ENCODE measurements at regions not wholly inside any gene's neighbourhood (a gene's known extent, or its start where the extent isn't known, plus 50 kb on each side); places are given as distances from the start of the nearest gene placed in this dataset.

DNA sequence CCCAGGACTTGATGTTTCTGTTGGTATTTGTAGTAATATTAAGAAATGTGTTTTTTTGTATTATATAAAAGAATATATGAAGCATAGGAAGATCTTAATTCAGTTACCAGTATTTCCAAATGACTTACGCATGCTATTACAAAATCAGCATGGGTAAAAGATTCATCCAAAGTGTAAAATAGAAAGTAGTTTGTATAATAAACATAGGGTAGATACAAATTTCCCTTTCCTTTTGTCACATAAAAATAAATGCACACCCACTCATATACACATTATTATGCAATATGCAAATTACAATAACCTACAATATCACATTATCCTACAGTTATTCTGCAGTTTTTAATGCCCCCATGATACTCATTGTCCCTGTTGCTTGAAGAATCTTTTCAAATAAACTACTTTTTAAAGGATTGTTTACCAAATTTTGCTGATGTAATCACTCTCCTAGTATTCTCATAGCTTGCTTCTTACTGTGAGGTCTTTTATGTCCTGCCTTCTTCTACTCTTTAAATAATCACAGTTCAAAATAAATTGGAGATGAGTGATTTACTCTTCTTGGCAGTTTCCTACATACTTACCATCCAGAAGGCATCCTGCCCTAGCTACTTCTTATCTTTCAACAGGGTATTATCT lies 244.0 kb downstream of the CASP12 start:
- no peak overlapping the region for H3K27ac Mint-ChIP-seq
- peaks cover 22% of the 10 kb centered on the region for H3K36me3 Mint-ChIP-seq
- peaks cover 30% of the 10 kb centered on the region for H3K4me1 Mint-ChIP-seq
- POLR2A ChIA-PET = no interaction called here
- peaks cover 16% of the 10 kb centered on the region for H3K9me3 Mint-ChIP-seq
- H3K4me3 Mint-ChIP-seq = no peak overlapping the region
- H3K27me3 Mint-ChIP-seq = no peaks in the 10 kb centered on the region
- DNase-seq = no peak
- no peak for ATAC-seq (ENCODE audit: low read depth)

DNA sequence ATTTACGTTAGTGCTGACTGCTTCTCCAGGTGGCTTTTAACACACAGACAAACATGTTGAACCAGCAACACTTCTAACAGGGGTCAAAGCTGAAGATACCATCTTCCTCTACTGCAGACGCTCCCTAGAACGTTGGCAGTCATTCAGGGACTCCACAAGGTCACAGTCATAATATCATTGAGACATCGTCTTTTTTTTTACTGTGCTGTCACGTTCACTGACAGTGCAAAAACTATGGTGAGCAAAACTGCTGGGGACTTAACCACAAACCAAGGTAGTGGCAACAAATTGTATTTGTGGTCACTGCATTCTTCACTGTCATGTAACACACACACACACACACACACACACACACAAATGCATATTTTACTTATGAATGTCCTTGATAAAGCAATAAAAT lies 244.9 kb downstream of the CASP12 start:
- Mint-ChIP-seq H3K4me1 (peaks cover 33% of the 10 kb centered on the region), H3K36me3 (peaks cover 17% of the 10 kb centered on the region)

DNA sequence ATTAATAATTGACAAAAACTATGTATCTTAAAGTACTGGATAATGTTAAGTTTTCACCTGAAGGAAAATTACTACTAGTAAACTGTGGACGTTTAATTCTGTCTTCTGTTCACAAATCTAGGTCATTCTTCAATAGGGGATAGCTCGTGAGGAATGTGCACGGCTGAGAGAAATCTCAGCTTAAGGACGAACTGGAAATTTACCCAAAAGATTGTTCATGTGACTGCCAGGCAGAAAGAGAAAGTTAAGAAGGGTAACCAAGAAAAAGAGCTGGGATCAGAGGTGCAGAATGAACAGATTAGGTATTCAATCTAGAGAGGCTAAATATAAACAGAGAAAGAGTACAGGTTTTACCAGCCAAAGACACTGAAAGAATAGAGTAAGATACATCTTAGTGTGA lies 245.3 kb downstream of the CASP12 start:
- no peak for ATAC-seq (ENCODE audit: low read depth)
- DNase-seq = no peak
- no peaks in the 10 kb centered on the region for H3K27me3 Mint-ChIP-seq
- no peak overlapping the region for H3K27ac Mint-ChIP-seq
- peaks cover 16% of the 10 kb centered on the region for H3K36me3 Mint-ChIP-seq
- H3K4me3 Mint-ChIP-seq = no peak overlapping the region
- POLR2A ChIA-PET = no interaction called here
- peaks cover 33% of the 10 kb centered on the region for H3K4me1 Mint-ChIP-seq
- peaks cover 12% of the 10 kb centered on the region for H3K9me3 Mint-ChIP-seq

More for the DNA sequence above, 244.9 kb downstream of the CASP12 start:
- POLR2A ChIA-PET = no interaction called here
- DNase-seq = no peak
- peak overlapping the region; percentile 4 for H3K27ac Mint-ChIP-seq
- no peak overlapping the region for H3K4me3 Mint-ChIP-seq
- no peaks in the 10 kb centered on the region for H3K27me3 Mint-ChIP-seq
- peaks cover 12% of the 10 kb centered on the region for H3K9me3 Mint-ChIP-seq
- peak; percentile 46 for ATAC-seq (ENCODE audit: low read depth)

DNA sequence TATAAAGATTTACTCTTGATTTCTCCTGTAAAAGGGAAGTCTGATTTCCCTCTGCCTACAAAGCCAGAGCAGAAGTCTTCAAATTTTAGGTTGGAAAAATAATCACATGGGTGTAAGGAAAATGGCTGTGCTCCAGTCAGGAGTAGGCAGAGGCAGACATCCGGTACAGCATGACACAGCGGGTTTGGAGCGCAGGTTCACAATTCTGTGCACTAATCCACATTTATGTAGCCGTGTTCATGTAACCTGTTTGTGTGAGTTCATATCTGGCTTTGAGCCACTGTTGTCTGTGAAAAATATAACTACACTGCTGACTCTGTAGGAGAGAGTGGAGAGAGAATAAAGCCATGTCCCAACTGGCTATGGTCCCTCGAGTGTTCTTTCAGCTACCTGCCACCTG lies 248.0 kb downstream of the CASP12 start:
- H3K36me3 Mint-ChIP-seq = peaks cover 13% of the 10 kb centered on the region

DNA sequence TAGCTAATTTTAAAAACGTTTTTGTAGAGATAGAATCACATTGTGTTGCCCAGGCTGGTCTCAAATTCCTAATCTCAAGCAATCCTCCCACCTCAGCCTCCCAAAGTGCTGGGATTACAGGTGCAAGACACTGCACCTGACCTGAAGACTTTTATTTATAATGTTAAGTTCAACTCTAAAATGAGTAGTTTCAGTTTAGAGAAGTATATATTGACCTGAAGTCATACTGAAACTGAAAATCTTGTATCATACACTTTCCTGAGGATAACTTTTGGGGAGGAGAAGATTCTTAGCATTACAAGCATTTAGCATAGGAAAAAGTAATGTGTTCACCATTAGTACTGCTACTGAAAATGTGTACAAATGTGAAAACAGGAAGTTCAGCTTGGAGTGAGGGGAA lies 249.3 kb downstream of the CASP12 start:
- POLR2A ChIA-PET = no interaction called here
- peaks cover 10% of the 10 kb centered on the region for H3K9me3 Mint-ChIP-seq
- peaks cover 12% of the 10 kb centered on the region for H3K4me1 Mint-ChIP-seq
- ATAC-seq (ENCODE audit: low read depth) (no peak), DNase-seq (no peak)
- no peak overlapping the region for H3K27ac Mint-ChIP-seq
- peak overlapping the region; percentile 2 for H3K4me3 Mint-ChIP-seq
- H3K27me3 Mint-ChIP-seq = no peaks in the 10 kb centered on the region
- peaks cover 13% of the 10 kb centered on the region for H3K36me3 Mint-ChIP-seq

More for the DNA sequence above, 248.0 kb downstream of the CASP12 start:
- no peak for DNase-seq
- Mint-ChIP-seq H3K4me1 (peaks cover 16% of the 10 kb centered on the region), H3K9me3 (peaks cover 13% of the 10 kb centered on the region), H3K4me3 (no peak overlapping the region), H3K27me3 (no peaks in the 10 kb centered on the region), H3K27ac (no peak overlapping the region)
- POLR2A ChIA-PET = no interaction called here
- ATAC-seq (ENCODE audit: low read depth) = no peak

DNA sequence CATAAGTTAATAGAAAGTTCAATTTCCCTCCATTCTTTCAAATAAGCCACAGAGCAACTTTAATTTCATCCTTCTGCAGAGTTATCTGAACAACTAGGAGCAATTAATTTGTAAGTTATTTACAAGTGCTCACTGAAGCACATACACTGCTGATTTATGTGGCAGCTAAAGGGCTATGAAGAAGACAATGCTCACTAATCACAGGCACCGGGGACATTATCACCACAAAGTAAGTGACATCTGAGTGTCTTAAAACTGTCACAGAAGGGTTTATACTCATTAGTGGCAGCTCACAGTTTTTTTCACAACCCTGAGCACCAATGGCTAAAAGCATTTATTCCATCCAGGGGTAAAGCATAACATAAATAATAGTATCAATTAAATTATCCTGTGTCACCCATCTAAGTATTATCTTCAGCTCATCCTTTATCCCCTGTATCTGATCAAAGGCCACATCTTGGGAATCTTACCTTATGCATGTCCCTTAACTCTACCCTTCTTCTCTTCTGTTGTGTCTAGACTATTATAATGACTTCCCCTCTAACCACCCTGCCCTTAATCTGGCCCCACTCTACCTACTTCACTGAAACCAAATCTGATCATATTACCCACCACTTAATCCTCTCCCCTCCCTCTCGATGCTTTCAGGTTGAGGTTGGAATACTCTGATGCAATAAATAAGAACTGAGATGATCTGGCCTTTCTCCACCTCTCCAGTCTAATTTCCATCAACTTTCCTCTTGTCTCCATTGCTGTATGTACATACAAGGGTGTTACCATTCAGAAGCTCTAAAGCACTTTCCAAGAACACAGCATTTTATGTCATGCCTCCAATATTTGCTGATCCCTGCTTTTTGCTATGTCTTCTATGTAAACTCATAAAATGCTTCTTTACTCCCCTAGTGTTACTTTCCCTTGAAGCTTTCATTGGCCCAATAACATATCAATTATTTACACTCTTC lies 252.7 kb downstream of the CASP12 start:
- Mint-ChIP-seq H3K4me3 (no peak overlapping the region), H3K27me3 (no peaks in the 10 kb centered on the region), H3K9me3 (peaks cover 7% of the 10 kb centered on the region), H3K36me3 (peaks cover 10% of the 10 kb centered on the region), H3K4me1 (peaks cover 3% of the 10 kb centered on the region), H3K27ac (no peak overlapping the region)
- POLR2A ChIA-PET = no interaction called here
- DNase-seq (no peak), ATAC-seq (ENCODE audit: low read depth) (no peak)

DNA sequence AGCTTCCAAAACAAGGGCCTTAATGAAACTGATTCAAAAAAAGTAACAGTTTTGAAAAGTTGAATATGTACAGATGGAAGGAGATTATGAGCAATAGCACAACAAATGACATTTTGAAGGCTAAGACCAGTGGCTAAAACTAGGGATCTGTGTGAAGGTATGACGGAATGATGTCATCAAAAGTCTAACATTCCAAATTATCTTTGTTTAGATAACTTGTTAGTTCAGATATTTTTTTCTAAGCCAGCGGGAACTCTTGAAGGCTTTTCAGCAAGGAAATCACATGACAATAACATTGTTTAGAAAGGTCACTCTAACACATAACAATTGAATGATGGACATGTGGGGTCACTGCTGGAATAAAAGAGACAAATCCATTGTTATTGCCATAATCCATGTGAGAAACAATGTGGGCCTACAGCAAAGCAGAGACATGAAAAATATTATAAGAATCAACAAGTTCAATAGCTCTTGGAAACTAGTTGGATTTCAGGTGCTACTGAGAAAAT lies 260.5 kb downstream of the CASP12 start:
- no peak overlapping the region for H3K27ac Mint-ChIP-seq
- ATAC-seq (ENCODE audit: low read depth) (no peak), DNase-seq (no peak)
- H3K36me3 Mint-ChIP-seq = peaks cover 4% of the 10 kb centered on the region
- H3K4me3 Mint-ChIP-seq = no peak overlapping the region
- H3K4me1 Mint-ChIP-seq = no peaks in the 10 kb centered on the region
- peaks cover 3% of the 10 kb centered on the region for H3K9me3 Mint-ChIP-seq
- POLR2A ChIA-PET = no interaction called here
- H3K27me3 Mint-ChIP-seq = no peaks in the 10 kb centered on the region

DNA sequence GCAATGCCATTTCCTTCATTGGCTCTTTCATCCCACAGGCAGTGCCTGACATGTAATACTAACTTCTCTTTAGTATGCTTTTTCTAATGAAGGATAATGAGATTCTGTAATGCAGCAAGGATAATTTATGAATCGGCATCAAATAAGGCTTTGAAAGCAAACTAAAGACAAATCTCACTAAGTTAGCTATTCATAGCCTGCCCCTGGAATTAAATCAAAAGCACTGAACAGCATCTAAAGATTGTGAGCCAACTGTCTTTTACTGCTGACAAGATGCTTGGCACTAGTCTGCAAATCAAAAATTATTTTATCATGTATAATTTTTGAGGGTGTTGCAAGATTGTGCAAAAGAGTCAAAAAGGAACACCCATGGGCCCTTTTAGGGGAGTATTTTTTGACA lies 265.0 kb downstream of the CASP12 start:
- Mint-ChIP-seq H3K36me3 (peaks cover 11% of the 10 kb centered on the region), H3K4me1 (no peaks in the 10 kb centered on the region), H3K27ac (no peak overlapping the region), H3K27me3 (no peaks in the 10 kb centered on the region), H3K9me3 (peaks cover 5% of the 10 kb centered on the region), H3K4me3 (no peak overlapping the region)
- POLR2A ChIA-PET = no interaction called here
- DNase-seq = no peak
- no peak for ATAC-seq (ENCODE audit: low read depth)

DNA sequence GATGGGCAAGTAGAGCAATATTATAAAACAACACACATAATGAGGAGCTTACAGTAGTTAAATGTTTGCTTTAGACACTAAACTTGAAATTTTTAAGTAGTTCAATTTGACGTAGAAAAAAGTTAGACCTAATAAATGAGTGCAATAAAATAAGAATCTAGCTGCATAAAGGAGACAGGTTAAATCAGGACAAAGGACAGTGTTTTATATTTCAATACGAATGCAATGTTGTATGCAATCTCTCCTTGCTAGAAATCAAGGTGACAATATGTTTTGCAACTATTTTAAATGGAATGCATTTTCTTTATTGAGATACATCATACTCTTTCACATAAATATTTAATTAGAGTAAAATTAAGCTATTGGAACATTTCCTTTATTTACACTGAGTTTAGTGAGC lies 267.9 kb downstream of the CASP12 start:
- Mint-ChIP-seq H3K27me3 (no peaks in the 10 kb centered on the region), H3K9me3 (peaks cover 5% of the 10 kb centered on the region), H3K4me1 (no peaks in the 10 kb centered on the region), H3K4me3 (no peak overlapping the region), H3K27ac (no peak overlapping the region), H3K36me3 (peaks cover 11% of the 10 kb centered on the region)
- POLR2A ChIA-PET = no interaction called here
- DNase-seq = no peak
- no peak for ATAC-seq (ENCODE audit: low read depth)

DNA sequence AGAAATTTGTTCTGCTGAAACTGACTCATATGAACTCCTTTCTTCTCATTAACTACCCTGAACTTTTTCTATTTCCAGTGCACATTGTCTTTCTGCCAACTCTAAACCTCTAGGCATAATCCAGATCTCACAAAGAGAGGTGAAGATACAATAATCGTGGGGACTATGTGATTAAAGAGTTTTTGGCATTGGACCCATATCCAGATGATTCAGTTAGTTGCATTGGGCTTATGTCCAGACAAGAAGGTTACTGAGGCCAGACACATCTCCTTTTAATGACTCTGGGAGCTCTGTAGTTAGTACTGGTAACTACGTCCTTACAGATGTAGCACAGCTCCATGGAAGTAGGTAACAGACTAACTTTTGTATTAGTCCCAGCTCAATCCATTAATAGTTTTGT lies 273.0 kb downstream of the CASP12 start:
- H3K9me3 Mint-ChIP-seq = peaks cover 7% of the 10 kb centered on the region
- POLR2A ChIA-PET = no interaction called here
- ATAC-seq (ENCODE audit: low read depth) = no peak

DNA sequence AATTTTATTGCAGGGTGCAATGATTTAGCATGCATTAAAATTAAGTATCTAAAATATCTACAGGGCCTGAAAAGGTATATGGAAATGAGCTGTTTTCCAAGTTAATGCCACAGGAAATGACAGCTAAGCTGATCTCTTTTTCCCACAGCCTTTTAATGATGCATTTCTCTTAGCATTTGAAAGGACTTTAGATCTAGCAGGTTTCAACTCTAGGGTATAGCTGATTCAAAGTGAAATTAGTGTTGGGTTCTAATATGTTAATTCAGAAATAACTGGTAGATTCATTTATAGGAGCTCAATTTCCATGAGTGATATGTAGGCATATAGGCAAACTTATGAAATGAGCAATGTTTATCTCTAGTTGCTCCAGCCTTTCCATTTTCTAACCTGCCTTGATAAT lies 274.2 kb downstream of the CASP12 start:
- no peak for DNase-seq
- no peaks in the 10 kb centered on the region for H3K27me3 Mint-ChIP-seq
- H3K4me3 Mint-ChIP-seq = no peak overlapping the region
- peaks cover 7% of the 10 kb centered on the region for H3K9me3 Mint-ChIP-seq
- H3K4me1 Mint-ChIP-seq = peaks cover 7% of the 10 kb centered on the region
- H3K27ac Mint-ChIP-seq = no peak overlapping the region
- H3K36me3 Mint-ChIP-seq = peaks cover 11% of the 10 kb centered on the region
- POLR2A ChIA-PET = no interaction called here
- no peak for ATAC-seq (ENCODE audit: low read depth)

More for the DNA sequence above, 273.0 kb downstream of the CASP12 start:
- Mint-ChIP-seq H3K4me3 (no peak overlapping the region), H3K27me3 (no peaks in the 10 kb centered on the region), H3K4me1 (peaks cover 7% of the 10 kb centered on the region), H3K27ac (no peak overlapping the region), H3K36me3 (peaks cover 14% of the 10 kb centered on the region)
- DNase-seq = no peak

DNA sequence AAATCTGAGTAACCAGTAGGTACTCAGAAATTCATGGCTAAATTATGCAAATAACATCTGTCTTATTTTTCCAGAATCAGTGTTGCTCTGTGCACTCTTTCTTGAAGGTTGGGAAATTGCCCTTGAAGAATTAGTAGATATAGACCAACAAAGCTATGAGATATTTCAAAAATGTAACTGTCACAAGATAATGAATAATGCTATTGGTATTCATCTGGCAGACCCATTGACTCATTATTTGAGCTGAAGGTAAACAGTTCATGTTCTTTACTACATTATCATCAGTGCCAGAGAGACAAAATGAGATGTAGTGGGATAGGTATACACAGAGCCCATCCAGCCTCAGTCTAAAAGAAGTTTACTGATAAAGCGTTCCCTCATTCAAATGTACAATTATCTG lies 274.7 kb downstream of the CASP12 start:
- ATAC-seq (ENCODE audit: low read depth) (no peak), DNase-seq (no peak)
- no peaks in the 10 kb centered on the region for H3K27me3 Mint-ChIP-seq
- H3K36me3 Mint-ChIP-seq = peaks cover 11% of the 10 kb centered on the region
- H3K27ac Mint-ChIP-seq = no peak overlapping the region
- H3K9me3 Mint-ChIP-seq = peaks cover 7% of the 10 kb centered on the region
- no peak overlapping the region for H3K4me3 Mint-ChIP-seq
- POLR2A ChIA-PET = no interaction called here
- H3K4me1 Mint-ChIP-seq = peaks cover 7% of the 10 kb centered on the region

DNA sequence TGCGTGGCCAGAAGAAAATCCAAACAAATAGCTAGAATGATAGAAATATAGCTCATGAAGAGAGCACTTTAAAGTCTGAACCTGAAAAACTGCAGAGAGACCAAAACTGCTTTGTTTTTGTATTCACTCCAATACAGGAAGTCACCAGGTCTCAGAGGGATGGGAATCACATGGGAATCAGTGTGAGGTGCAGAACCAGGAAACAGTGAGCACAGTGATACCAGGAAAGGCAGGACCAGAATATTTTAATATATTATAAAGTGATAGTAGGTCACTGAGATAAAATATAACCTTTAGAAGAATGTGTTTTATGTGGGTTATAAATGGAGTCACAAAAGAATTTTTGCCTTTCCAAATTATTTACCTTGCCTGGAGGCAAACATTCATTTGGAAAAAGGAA lies 277.3 kb downstream of the CASP12 start:
- POLR2A ChIA-PET = no interaction called here
- Mint-ChIP-seq H3K4me1 (peaks cover 7% of the 10 kb centered on the region), H3K27me3 (no peaks in the 10 kb centered on the region), H3K4me3 (no peak overlapping the region), H3K27ac (no peak overlapping the region), H3K36me3 (peaks cover 27% of the 10 kb centered on the region), H3K9me3 (peaks cover 23% of the 10 kb centered on the region)
- ATAC-seq (ENCODE audit: low read depth) (no peak), DNase-seq (no peak)

DNA sequence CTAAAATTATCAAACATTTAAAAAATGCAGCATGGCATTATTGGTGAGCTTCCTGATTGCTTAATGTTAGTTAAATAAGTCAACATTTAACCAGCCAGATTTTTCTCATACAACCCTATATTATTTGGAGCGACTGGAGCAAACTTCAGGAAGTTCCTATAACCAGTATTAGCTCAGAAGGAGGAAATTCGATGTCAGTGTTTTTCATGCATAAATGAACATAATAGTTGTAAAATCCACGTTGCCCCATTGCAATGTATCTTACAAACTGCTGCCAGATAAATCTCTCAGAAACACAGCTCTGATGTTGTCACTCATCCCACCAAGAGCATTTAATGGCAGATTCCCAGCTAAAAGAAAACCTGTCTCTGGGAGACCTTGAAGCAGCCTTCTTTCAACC lies 278.5 kb downstream of the CASP12 start:
- POLR2A ChIA-PET = no interaction called here
- H3K27me3 Mint-ChIP-seq = no peaks in the 10 kb centered on the region
- peaks cover 35% of the 10 kb centered on the region for H3K36me3 Mint-ChIP-seq

More for the DNA sequence above, 278.5 kb downstream of the CASP12 start:
- ATAC-seq (ENCODE audit: low read depth) (no peak), DNase-seq (no peak)
- Mint-ChIP-seq H3K27ac (no peak overlapping the region), H3K9me3 (peaks cover 22% of the 10 kb centered on the region), H3K4me1 (peaks cover 9% of the 10 kb centered on the region), H3K4me3 (no peak overlapping the region)
